PC-3 (cell line): ENCODE measurements at regions not wholly inside any gene's neighbourhood (a gene's known extent, or its start where the extent isn't known, plus 50 kb on each side); places are given as distances from the start of the nearest gene placed in this dataset.

Experiments used
- ATAC-seq: fragments of 200-7000 bp; cut with Tn5 transposase; 2 replicates; pipeline ENCODE4 v1.9.1; 2020; ENCODE audit warnings: mild to moderate bottlenecking, moderate library complexity
- BruUV-seq: library from RNA; stranded (reverse); fragments of 400-500 nt; replicated peaks from 2 replicates; lab custom pipeline; 2021; lab: Mats Ljungman, UMichigan
- CTCF ChIA-PET: fragments of 300-600 bp; sonication (Branson Sonifier 250); formaldehyde crosslinking; loops from one replicate; lab custom pipeline; 2022; ENCODE audit warnings: antibody characterized with exemption; lab: Charles Lee
- POLR2A ChIA-PET: fragments of 300-600 bp; sonication (Branson Sonifier 250); formaldehyde crosslinking; loops from one replicate; lab custom pipeline; 2022; ENCODE audit warnings: antibody characterized with exemption; ENCODE audit not compliant: unreplicated experiment; lab: Charles Lee
- DNase-seq: peaks from one replicate; pipeline ENCODE4 v3.0.0-alpha.2; 2015
- H2AFZ ChIP-seq: fragments of 300-600 bp; sonication (generic); 2 replicates; pipeline ENCODE4 v1.6.0; 2016; ENCODE audit warnings: antibody characterized with exemption, low read length
- H3F3A ChIP-seq: fragments of 300-600 bp; sonication (generic); one replicate; pipeline ENCODE4 v1.6.0; 2017; ENCODE audit warnings: antibody characterized with exemption, low read length, control low read depth, mild to moderate bottlenecking; ENCODE audit not compliant: unreplicated experiment
- H3K27ac ChIP-seq: fragments of 300-600 bp; sonication (generic); 2 replicates; pipeline ENCODE4 v1.5.1; 2016; ENCODE audit warnings: mild to moderate bottlenecking, low read length
- H3K27me3 ChIP-seq: fragments of 300-600 bp; sonication (generic); 2 replicates; pipeline ENCODE4 v1.6.1; 2016; ENCODE audit warnings: low read length, mixed read lengths
- H3K36me3 ChIP-seq: fragments of 300-600 bp; sonication (generic); 2 replicates; pipeline ENCODE4 v1.6.1; 2016; ENCODE audit warnings: low read depth, mixed run types, low read length, mixed read lengths
- H3K4me1 ChIP-seq: fragments of 300-600 bp; sonication (generic); 2 replicates; pipeline ENCODE4 v1.5.1; 2016; ENCODE audit warnings: low read length; ENCODE audit not compliant: insufficient read depth
- H3K4me2 ChIP-seq: fragments of 300-600 bp; sonication (generic); 2 replicates; pipeline ENCODE4 v1.6.0; 2016; ENCODE audit warnings: low read length
- H3K4me3 ChIP-seq: fragments of 300-600 bp; sonication (generic); 2 replicates; pipeline ENCODE4 v1.5.1; 2016; ENCODE audit warnings: mild to moderate bottlenecking, low read length, mixed read lengths
- H3K79me2 ChIP-seq: fragments of 300-600 bp; sonication (generic); 2 replicates; pipeline ENCODE4 v1.6.1; 2017; ENCODE audit warnings: low read length, mixed read lengths
- H3K9ac ChIP-seq: fragments of 300-600 bp; sonication (generic); 2 replicates; pipeline ENCODE4 v1.6.0; 2016; ENCODE audit warnings: mild to moderate bottlenecking, low read length
- H3K9me2 ChIP-seq: fragments of 300-600 bp; sonication (generic); replicated peaks from 2 replicates; pipeline ENCODE4 v1.6.1; 2016; ENCODE audit warnings: mixed run types, low read length, mixed read lengths
- H3K9me3 ChIP-seq: fragments of 300-600 bp; sonication (generic); 2 replicates; pipeline ENCODE4 v1.6.1; 2016; ENCODE audit warnings: low read length, mixed read lengths
- H4K20me1 ChIP-seq: fragments of 300-600 bp; sonication (generic); 2 replicates; pipeline ENCODE4 v1.6.1; 2016; ENCODE audit warnings: low read length, mixed read lengths
- EZH2 ChIP-seq: fragments of 300-600 bp; sonication (generic); IDR thresholded peaks from one replicate; pipeline ENCODE4 v1.6.1; 2017; ENCODE audit warnings: antibody characterized with exemption, mild to moderate bottlenecking, low read length; ENCODE audit not compliant: unreplicated experiment
- EZH2phosphoT487 ChIP-seq: fragments of 300-600 bp; sonication (generic); IDR thresholded peaks from 2 replicates; pipeline ENCODE4 v1.6.1; 2018; ENCODE audit warnings: mild to moderate bottlenecking, antibody characterized with exemption, low read length, borderline replicate concordance
- intact Hi-C: fragments of 100-400 bp; cut with micrococcal nuclease; formaldehyde crosslinking; loops from 2 replicates; pipeline ENCODE4 v1.9.0; 2023
- TF ChIP-seq, protein P1 (sequence below): fragments of 300-600 bp; sonication (generic); conservative IDR thresholded peaks from 2 replicates; pipeline ENCODE4 v1.5.1; 2017; ENCODE audit warnings: antibody characterized with exemption, low read depth, mild to moderate bottlenecking, low read length

DNA sequence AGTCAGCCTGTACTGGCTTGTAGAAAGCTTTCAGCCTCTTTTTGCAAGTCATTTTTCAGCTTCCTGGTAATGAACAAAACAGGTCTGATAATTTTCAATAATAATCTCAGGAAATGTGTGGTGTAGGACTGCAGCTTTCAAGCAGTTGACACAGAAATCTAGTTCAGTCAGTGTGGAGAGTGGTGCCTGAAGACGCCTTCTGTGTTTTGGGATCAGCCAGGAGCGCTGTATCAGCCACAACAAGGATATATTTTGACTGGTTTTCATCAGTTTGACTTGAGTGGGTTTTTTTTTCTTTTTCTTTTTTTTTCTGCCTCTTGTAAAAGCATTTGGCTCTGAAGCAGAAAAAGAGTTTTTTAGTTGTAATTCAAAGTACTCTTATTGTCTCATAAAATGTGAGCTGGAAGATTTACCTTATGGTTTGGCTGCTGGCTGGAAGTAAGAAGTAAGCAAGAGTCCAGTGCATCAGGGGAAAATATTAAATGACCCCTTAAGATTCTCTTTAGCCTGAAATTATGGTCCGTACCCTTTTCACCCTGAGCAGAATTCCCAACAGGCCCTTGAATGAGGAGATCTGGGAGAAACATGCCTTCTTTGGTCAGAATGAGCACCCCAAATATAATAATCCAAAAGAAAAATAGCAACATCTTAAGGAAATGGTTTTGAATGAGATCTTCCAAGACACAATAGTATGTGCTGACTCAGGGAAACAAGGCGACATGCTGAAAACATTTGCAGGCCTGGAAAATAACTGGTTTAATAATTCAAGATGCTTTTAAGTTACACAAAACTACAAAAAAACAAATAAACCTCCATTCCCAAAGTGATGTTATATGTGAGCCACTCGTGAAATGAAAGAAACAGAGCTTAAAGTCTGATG lies 332.7 kb upstream of the ADAMTS9 start:
- H3F3A ChIP-seq: no peaks in the 10 kb centered on the region
- TF ChIP-seq EZH2phosphoT487 (no peak), EZH2 (no peak)
- TF ChIP-seq, protein P1, sequence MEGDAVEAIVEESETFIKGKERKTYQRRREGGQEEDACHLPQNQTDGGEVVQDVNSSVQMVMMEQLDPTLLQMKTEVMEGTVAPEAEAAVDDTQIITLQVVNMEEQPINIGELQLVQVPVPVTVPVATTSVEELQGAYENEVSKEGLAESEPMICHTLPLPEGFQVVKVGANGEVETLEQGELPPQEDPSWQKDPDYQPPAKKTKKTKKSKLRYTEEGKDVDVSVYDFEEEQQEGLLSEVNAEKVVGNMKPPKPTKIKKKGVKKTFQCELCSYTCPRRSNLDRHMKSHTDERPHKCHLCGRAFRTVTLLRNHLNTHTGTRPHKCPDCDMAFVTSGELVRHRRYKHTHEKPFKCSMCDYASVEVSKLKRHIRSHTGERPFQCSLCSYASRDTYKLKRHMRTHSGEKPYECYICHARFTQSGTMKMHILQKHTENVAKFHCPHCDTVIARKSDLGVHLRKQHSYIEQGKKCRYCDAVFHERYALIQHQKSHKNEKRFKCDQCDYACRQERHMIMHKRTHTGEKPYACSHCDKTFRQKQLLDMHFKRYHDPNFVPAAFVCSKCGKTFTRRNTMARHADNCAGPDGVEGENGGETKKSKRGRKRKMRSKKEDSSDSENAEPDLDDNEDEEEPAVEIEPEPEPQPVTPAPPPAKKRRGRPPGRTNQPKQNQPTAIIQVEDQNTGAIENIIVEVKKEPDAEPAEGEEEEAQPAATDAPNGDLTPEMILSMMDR: no peak
- H3K27me3 ChIP-seq: no peaks in the 10 kb centered on the region
- ChIA-PET POLR2A (no interaction called here), CTCF (no interaction called here)
- H3K9me2 ChIP-seq: no peaks in the 10 kb centered on the region
- no peak overlapping the region for H2AFZ ChIP-seq
- H3K79me2 ChIP-seq: no peaks in the 10 kb centered on the region
- H3K9me3 ChIP-seq: no peaks in the 10 kb centered on the region
- H3K27ac ChIP-seq: no peak overlapping the region
- no peak overlapping the region for H3K9ac ChIP-seq
- BruUV-seq: no TSS peak
- no peak overlapping the region for H3K4me2 ChIP-seq
- DNase-seq: no peak
- no peaks in the 10 kb centered on the region for H3K4me1 ChIP-seq
- no peaks in the 10 kb centered on the region for H4K20me1 ChIP-seq
- intact Hi-C loops: no loop called here
- no peak for ATAC-seq
- H3K36me3 ChIP-seq: no peaks in the 10 kb centered on the region
- no peak overlapping the region for H3K4me3 ChIP-seq

DNA sequence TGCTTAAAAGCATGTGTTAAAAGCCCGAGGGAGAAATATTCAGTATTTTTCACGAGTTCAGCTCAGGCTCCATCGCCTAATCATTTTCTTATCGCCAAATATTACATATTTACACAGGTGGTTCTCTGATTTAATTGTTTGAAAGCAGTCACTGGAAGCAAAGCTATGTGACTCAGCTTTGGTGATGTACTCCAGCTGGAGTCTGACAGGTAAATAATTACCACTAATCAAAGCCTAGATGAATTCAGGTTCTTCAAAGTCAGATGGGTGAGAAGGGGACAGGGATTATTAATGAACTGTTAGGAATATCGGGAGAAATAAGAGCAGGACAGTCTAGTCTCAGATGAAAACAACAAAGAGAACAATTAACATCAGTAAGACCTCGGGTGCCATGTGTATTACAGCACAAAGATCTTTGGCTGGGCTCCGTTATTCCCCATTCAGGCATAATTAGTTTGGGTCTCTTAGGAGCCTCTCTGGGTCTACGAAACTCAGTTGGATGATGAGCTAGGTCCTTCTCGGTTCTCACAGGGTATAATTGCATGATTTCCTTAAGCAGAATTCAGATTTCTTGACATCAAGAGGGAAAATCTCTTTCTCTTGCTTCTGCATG lies 331.7 kb upstream of the ADAMTS9 start:
- CTCF ChIA-PET: no interaction called here
- H3K4me3 ChIP-seq: no peak overlapping the region
- no peaks in the 10 kb centered on the region for H3K79me2 ChIP-seq
- no peaks in the 10 kb centered on the region for H3K27me3 ChIP-seq
- H3K9me2 ChIP-seq: no peaks in the 10 kb centered on the region
- no peak overlapping the region for H2AFZ ChIP-seq
- H4K20me1 ChIP-seq: no peaks in the 10 kb centered on the region
- no TSS peak for BruUV-seq
- no peak for DNase-seq
- POLR2A ChIA-PET: no interaction called here
- no peaks in the 10 kb centered on the region for H3K36me3 ChIP-seq
- intact Hi-C loops: no loop called here
- H3K9ac ChIP-seq: no peak overlapping the region
- no peaks in the 10 kb centered on the region for H3K9me3 ChIP-seq
- no peak overlapping the region for H3K27ac ChIP-seq
- H3K4me2 ChIP-seq: no peak overlapping the region
- H3K4me1 ChIP-seq: no peaks in the 10 kb centered on the region
- ATAC-seq: no peak
- H3F3A ChIP-seq: no peaks in the 10 kb centered on the region
- TF ChIP-seq, protein P1: no peak
- TF ChIP-seq EZH2phosphoT487: no peak
- no peak for TF ChIP-seq EZH2

DNA sequence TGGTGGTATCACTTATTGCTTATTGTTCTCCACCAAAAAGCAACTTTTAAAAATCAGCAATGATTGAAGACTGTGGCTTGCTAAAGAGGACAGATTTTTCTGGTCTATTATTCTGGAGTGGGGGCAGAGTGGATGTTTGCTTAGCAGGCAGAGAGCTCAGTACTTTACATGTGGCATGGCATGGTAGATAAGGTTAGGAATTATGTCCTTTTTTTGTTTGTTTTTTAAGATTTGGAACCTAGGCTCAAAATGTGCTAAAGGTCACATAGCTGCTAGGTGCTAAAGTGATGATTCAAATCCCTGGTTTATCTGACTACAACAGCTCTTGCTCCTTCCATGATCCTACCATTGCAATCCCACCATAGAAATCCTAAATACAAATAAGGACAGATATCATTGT lies 331.0 kb upstream of the ADAMTS9 start:
- no peaks in the 10 kb centered on the region for H3K79me2 ChIP-seq
- DNase-seq (no peak), ATAC-seq (no peak)
- no peaks in the 10 kb centered on the region for H3K9me3 ChIP-seq
- no peaks in the 10 kb centered on the region for H3K4me1 ChIP-seq
- BruUV-seq: no TSS peak
- TF ChIP-seq, protein P1: no peak
- TF ChIP-seq EZH2 (no peak), EZH2phosphoT487 (no peak)
- no peaks in the 10 kb centered on the region for H3F3A ChIP-seq
- no peak overlapping the region for H2AFZ ChIP-seq
- no peaks in the 10 kb centered on the region for H3K27me3 ChIP-seq
- no peak overlapping the region for H3K27ac ChIP-seq
- H3K36me3 ChIP-seq: no peaks in the 10 kb centered on the region
- no peak overlapping the region for H3K9ac ChIP-seq
- H3K4me2 ChIP-seq: no peak overlapping the region
- CTCF ChIA-PET: no interaction called here
- H3K4me3 ChIP-seq: no peak overlapping the region
- POLR2A ChIA-PET: no interaction called here
- H4K20me1 ChIP-seq: no peaks in the 10 kb centered on the region
- intact Hi-C loops: no loop called here
- no peaks in the 10 kb centered on the region for H3K9me2 ChIP-seq
